Endometrium (tissue), 2 donors: ENCODE measurements at regions not wholly inside any gene's neighbourhood (a gene's known extent, or its start where the extent isn't known, plus 50 kb on each side); places are given as distances from the start of the nearest gene placed in this dataset.
A peak's percentile ranks its signal among the peaks of the same experiment; 100 is the strongest.
"Not testable (repeated sequence)": the region's sequence is repeated elsewhere in the genome, so short reads cannot be mapped to it uniquely, and the experiment has no call there.

Source experiments
- FAIRE-seq: peaks from 2 replicates; lab custom pipeline; 2012; peaks lifted over from hg19 to GRCh38; lab: Jason Lieb, UNC
- donor health status: control.
- donor health status: control.

- FAIRE-seq: peak; percentile 4
These were observed 342.8 kb downstream of the DHX15 start for GRCh38 chr4:24241511-24241910.

GRCh38 chr4:24240655-24241054 lies 343.7 kb downstream of the DHX15 start:
- no peak for FAIRE-seq

GRCh38 chr4:24237709-24238108 lies 346.6 kb downstream of the DHX15 start:
- FAIRE-seq: no peak

GRCh38 chr4:24236532-24236931 lies 346.7 kb upstream of the PPARGC1A start:
- no peak for FAIRE-seq

GRCh38 chr4:24236120-24236519 lies 346.3 kb upstream of the PPARGC1A start:
- no peak for FAIRE-seq

GRCh38 chr4:24235618-24236017 lies 345.8 kb upstream of the PPARGC1A start:
- FAIRE-seq: no peak

GRCh38 chr4:24234288-24234848 lies 344.5 kb upstream of the PPARGC1A start:
- no peak for FAIRE-seq

GRCh38 chr4:24230955-24231354 lies 341.1 kb upstream of the PPARGC1A start:
- FAIRE-seq: no peak

- no peak for FAIRE-seq
These were observed 340.1 kb upstream of the PPARGC1A start for GRCh38 chr4:24229978-24230377.

GRCh38 chr4:24228692-24229091 lies 338.8 kb upstream of the PPARGC1A start:
- no peak for FAIRE-seq

GRCh38 chr4:24226667-24227066 lies 336.8 kb upstream of the PPARGC1A start:
- no peak for FAIRE-seq

- no peak for FAIRE-seq
These were observed 336.2 kb upstream of the PPARGC1A start for GRCh38 chr4:24226023-24226422.

- FAIRE-seq: no peak
These were observed 334.6 kb upstream of the PPARGC1A start for GRCh38 chr4:24224446-24224845.

GRCh38 chr4:24219209-24219608 lies 329.4 kb upstream of the PPARGC1A start:
- no peak for FAIRE-seq

- no peak for FAIRE-seq
These were observed 328.7 kb upstream of the PPARGC1A start for GRCh38 chr4:24218566-24218965.

GRCh38 chr4:24214796-24215195 lies 324.9 kb upstream of the PPARGC1A start:
- no peak for FAIRE-seq

GRCh38 chr4:24213961-24214360 lies 324.1 kb upstream of the PPARGC1A start:
- FAIRE-seq: no peak

- no peak for FAIRE-seq
These were observed 322.8 kb upstream of the PPARGC1A start for GRCh38 chr4:24212642-24213041.

GRCh38 chr4:24211856-24212255 lies 322.0 kb upstream of the PPARGC1A start:
- no peak for FAIRE-seq

- FAIRE-seq: no peak
These were observed 320.6 kb upstream of the PPARGC1A start for GRCh38 chr4:24210332-24210902.

- no peak for FAIRE-seq
These were observed 320.1 kb upstream of the PPARGC1A start for GRCh38 chr4:24209906-24210305.

GRCh38 chr4:24209131-24209530 lies 319.3 kb upstream of the PPARGC1A start:
- no peak for FAIRE-seq

GRCh38 chr4:24208691-24209090 lies 318.8 kb upstream of the PPARGC1A start:
- no peak for FAIRE-seq

- not testable (repeated sequence) for FAIRE-seq
These were observed 314.9 kb upstream of the PPARGC1A start for GRCh38 chr4:24204708-24205107.
